ENCODE measurements at regions not wholly inside any gene's neighbourhood (a gene's known extent, or its start where the extent isn't known, plus 50 kb on each side); places are given as distances from the start of the nearest gene placed in this dataset.

- TF ChIP-seq RAD51 (IDR thresholded peaks at IDR 0.05) = no peak
These were observed 255.6 kb upstream of the ZNF717 start (continued) for GRCh38 chr3:76040946-76041345.

DNA sequence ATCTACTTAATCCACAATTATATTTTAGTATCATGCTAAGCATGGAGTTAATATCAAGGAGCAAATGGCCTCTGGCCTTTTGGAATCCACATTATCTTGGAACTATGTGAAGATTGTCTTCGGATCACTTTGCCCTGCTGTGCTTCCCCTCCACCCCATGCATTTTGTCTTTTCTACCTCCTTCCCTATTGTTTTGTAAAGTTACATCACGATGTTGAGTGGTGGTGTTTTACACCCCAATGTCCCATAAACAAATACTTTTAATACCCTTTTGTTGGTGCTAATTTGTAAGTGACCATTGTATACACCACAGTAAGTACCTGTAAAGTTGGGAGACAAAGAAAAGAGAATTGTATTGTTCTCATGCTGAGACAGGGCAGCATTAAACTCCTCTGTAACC is 258.4 kb upstream of the ZNF717 start:
- no peaks in the 10 kb centered on the region for H4K20me1 ChIP-seq (ENCODE audit: control insufficient read depth, insufficient read depth)
- H3K27ac ChIP-seq (ENCODE audit: control insufficient read depth, insufficient read depth) = no peak overlapping the region
- RAD21 ChIA-PET (ENCODE audit: unreplicated experiment) = interaction anchor here (1.1 to 2.7 kb wide), 2 partner anchors 225 to 320 kb away, joined by 4 to 14 read pairs; no protein-coding TSS in a partner anchor
- no peak overlapping the region for H3K9ac ChIP-seq (ENCODE audit: control insufficient read depth, insufficient read depth, low read length)
- no peak overlapping the region for H3K4me3 ChIP-seq
- in situ Hi-C loops (cut with MboI) (no loop called here), intact Hi-C loops (cut with micrococcal nuclease; ENCODE audit: unreplicated experiment) (loop anchor here (2.0 kb wide), 1 partner anchor 319 kb away; no protein-coding TSS in a partner anchor)
- CTCF ChIA-PET = interaction anchor here (0.9 to 2.9 kb wide), 5 partner anchors 16 to 320 kb away, joined by 3 to 12 read pairs (median 7); no protein-coding TSS in a partner anchor
- no peak overlapping the region for H3K4me2 ChIP-seq (ENCODE audit: control insufficient read depth, insufficient read depth)
- no peaks in the 10 kb centered on the region for H3K79me2 ChIP-seq (ENCODE audit: control insufficient read depth, insufficient read depth, low read length)
- H3K27me3 ChIP-seq (replicated peaks in 1 of 2; ENCODE audit: control insufficient read depth in 2 of 2, insufficient read depth in 2 of 2, low read length in 1 of 2) = no peaks in the 10 kb centered on the region
- no peaks in the 10 kb centered on the region for H3K4me1 ChIP-seq (ENCODE audit: control insufficient read depth, insufficient read depth, low read length)
- POLR2A ChIA-PET = no interaction called here
- FAIRE-seq = no peak
- no peaks in the 10 kb centered on the region for H3K36me3 ChIP-seq (ENCODE audit: control insufficient read depth in 2 of 2, insufficient read depth in 2 of 2, low read length in 1 of 2)
- DNase-seq (ENCODE audit: low read depth, low spot score) = no peak
- no peak for ATAC-seq
- no TSS peak for BruUV-seq (replicated peaks)
- no peak overlapping the region for H2AFZ ChIP-seq (ENCODE audit: control insufficient read depth, low read depth, low read length)
- no peaks in the 10 kb centered on the region for H3K9me3 ChIP-seq (replicated peaks; ENCODE audit: control insufficient read depth, insufficient read depth, low read length)
- 44% methylated on average over 2 of the region's 2 CpGs for WGBS (ENCODE audit: insufficient coverage, insufficient replicate concordance, low lambda C conversion rate, missing lambda C conversion rate)
- SMC1A ChIA-PET (ENCODE audit: uncharacterized antibody, unreplicated experiment) = no interaction called here
- TF ChIP-seq PBX3 (IDR thresholded peaks at IDR 0.05; ENCODE audit: insufficient replicate concordance, low read depth, low read length) = no peak
- no peak for TF ChIP-seq TCF12 (IDR thresholded peaks at IDR 0.05; ENCODE audit: low read depth, low read length)
- no peak for TF ChIP-seq NBN (IDR thresholded peaks at IDR 0.05)
- TF ChIP-seq SREBF2 (IDR thresholded peaks at IDR 0.05; ENCODE audit: low read length) = no peak
- no peak for TF ChIP-seq ZSCAN29 (IDR thresholded peaks at IDR 0.05)
- no peak for TF ChIP-seq ZNF687 (IDR thresholded peaks at IDR 0.05)
- no peak for TF ChIP-seq ETV6 (conservative IDR thresholded peaks at IDR 0.05 in 1 of 2, IDR thresholded peaks at IDR 0.05 in 1 of 2; ENCODE audit: borderline replicate concordance in 1 of 2, low read depth in 1 of 2)
- TF ChIP-seq SREBF1 (IDR thresholded peaks at IDR 0.05; ENCODE audit: low read length) = no peak
- TF ChIP-seq RCOR1 (conservative IDR thresholded peaks at IDR 0.05; ENCODE audit: low read depth, low read length) = no peak
- TF ChIP-seq, protein P1, sequence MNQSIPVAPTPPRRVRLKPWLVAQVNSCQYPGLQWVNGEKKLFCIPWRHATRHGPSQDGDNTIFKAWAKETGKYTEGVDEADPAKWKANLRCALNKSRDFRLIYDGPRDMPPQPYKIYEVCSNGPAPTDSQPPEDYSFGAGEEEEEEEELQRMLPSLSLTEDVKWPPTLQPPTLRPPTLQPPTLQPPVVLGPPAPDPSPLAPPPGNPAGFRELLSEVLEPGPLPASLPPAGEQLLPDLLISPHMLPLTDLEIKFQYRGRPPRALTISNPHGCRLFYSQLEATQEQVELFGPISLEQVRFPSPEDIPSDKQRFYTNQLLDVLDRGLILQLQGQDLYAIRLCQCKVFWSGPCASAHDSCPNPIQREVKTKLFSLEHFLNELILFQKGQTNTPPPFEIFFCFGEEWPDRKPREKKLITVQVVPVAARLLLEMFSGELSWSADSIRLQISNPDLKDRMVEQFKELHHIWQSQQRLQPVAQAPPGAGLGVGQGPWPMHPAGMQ (IDR thresholded peaks at IDR 0.05; ENCODE audit: borderline replicate concordance) = no peak
- TF ChIP-seq KLF5 (IDR thresholded peaks at IDR 0.05; ENCODE audit: partially characterized antibody) = no peak
- no peak for TF ChIP-seq EED (IDR thresholded peaks at IDR 0.05; ENCODE audit: low read depth)
- TF ChIP-seq EP300 (IDR thresholded peaks at IDR 0.05; ENCODE audit: borderline replicate concordance in 1 of 2, control insufficient read depth in 1 of 2, low read depth in 2 of 2, low read length in 2 of 2) = no peak
- TF ChIP-seq NFYA (IDR thresholded peaks at IDR 0.05; ENCODE audit: borderline replicate concordance, low read depth, low read length) = no peak
- TF ChIP-seq TAF1 (IDR thresholded peaks at IDR 0.05; ENCODE audit: borderline replicate concordance, low read depth, low read length) = no peak
- TF ChIP-seq PML (IDR thresholded peaks at IDR 0.05; ENCODE audit: low read length) = no peak
- no peak for TF ChIP-seq POU2F2 (IDR thresholded peaks at IDR 0.05; ENCODE audit: borderline replicate concordance, low read depth, low read length)
- TF ChIP-seq JUNB (IDR thresholded peaks at IDR 0.05) = no peak
